NB4 (cell line): ENCODE measurements at regions not wholly inside any gene's neighbourhood (a gene's known extent, or its start where the extent isn't known, plus 50 kb on each side); places are given as distances from the start of the nearest gene placed in this dataset.

Source experiments
- DNase-seq: peaks from one replicate; pipeline ENCODE4 v3.0.0; 2010; ENCODE audit warnings: low read depth
- H3K4me3 ChIP-seq: one replicate; pipeline ENCODE4 v1.5.1; 2011; ENCODE audit warnings: mild to moderate bottlenecking, low read depth, low read length, moderate library complexity
- CTCF ChIP-seq: IDR thresholded peaks from one replicate; pipeline ENCODE4 v1.5.1; 2012; ENCODE audit warnings: low read depth, low read length
- MAX ChIP-seq: IDR thresholded peaks from 2 replicates; pipeline ENCODE4 v1.6.1; 2011; ENCODE audit warnings: low read depth, low read length
- MYC ChIP-seq: IDR thresholded peaks from 2 replicates; pipeline ENCODE4 v1.6.1; 2011; ENCODE audit warnings: low read depth, low read length
- POLR2A ChIP-seq: IDR thresholded peaks from 2 replicates; pipeline ENCODE4 v1.6.1; 2011; ENCODE audit warnings: mild to moderate bottlenecking; ENCODE audit not compliant: insufficient read length; ENCODE audit errors: extremely low read depth

GRCh38 chr10:29784175-29784773, 149.5 kb upstream of the SVIL start:
- DNase-seq = no peak
- no peak for TF ChIP-seq POLR2A
- TF ChIP-seq MYC = no peak
- TF ChIP-seq MAX = no peak
- no peak for TF ChIP-seq CTCF
- no peak overlapping the region for H3K4me3 ChIP-seq

GRCh38 chr10:29783201-29783947, 148.6 kb upstream of the SVIL start:
- no peak overlapping the region for H3K4me3 ChIP-seq
- DNase-seq = no peak
- TF ChIP-seq POLR2A = no peak
- TF ChIP-seq MYC = no peak

GRCh38 chr10:29780639-29781038, 145.9 kb upstream of the SVIL start:
- H3K4me3 ChIP-seq = no peak overlapping the region
- DNase-seq = no peak
- TF ChIP-seq POLR2A (no peak), CTCF (no peak), MYC (no peak), MAX (no peak)

GRCh38 chr10:29780096-29780495, 145.3 kb upstream of the SVIL start:
- H3K4me3 ChIP-seq = no peak overlapping the region
- TF ChIP-seq POLR2A = no peak
- TF ChIP-seq MYC = no peak
- no peak for TF ChIP-seq CTCF
- TF ChIP-seq MAX = no peak
- no peak for DNase-seq

- no peak for TF ChIP-seq MAX
- TF ChIP-seq MYC = no peak
- TF ChIP-seq POLR2A = no peak
- no peak for TF ChIP-seq CTCF
- no peak for DNase-seq
- no peak overlapping the region for H3K4me3 ChIP-seq
These were observed 141.5 kb upstream of the SVIL start for GRCh38 chr10:29776246-29776645.

GRCh38 chr10:29774475-29774874, 139.7 kb upstream of the SVIL start:
- H3K4me3 ChIP-seq = no peak overlapping the region
- TF ChIP-seq CTCF (no peak), POLR2A (no peak), MYC (no peak), MAX (no peak)
- DNase-seq = no peak
